G401.6 (cell line): ENCODE measurements at regions not wholly inside any gene's neighbourhood (a gene's known extent, or its start where the extent isn't known, plus 50 kb on each side); places are given as distances from the start of the nearest gene placed in this dataset.

Source experiments
- FAIRE-seq: peaks from 2 replicates; lab custom pipeline; 2012; peaks lifted over from hg19 to GRCh38; lab: Jason Lieb, UNC

GRCh38 chr21:21722731-21723130 lies 724.5 kb downstream of the NCAM2 start:
- no peak for FAIRE-seq

GRCh38 chr21:21730512-21730911 lies 732.3 kb downstream of the NCAM2 start:
- FAIRE-seq: no peak

- FAIRE-seq: no peak
These were observed 733.4 kb downstream of the NCAM2 start for GRCh38 chr21:21731626-21732025.

GRCh38 chr21:21734088-21734487 lies 735.9 kb downstream of the NCAM2 start:
- no peak for FAIRE-seq

- no peak for FAIRE-seq
These were observed 739.0 kb downstream of the NCAM2 start for GRCh38 chr21:21737186-21737585.

- FAIRE-seq: no peak
These were observed 742.0 kb downstream of the NCAM2 start for GRCh38 chr21:21740207-21740606.

- no peak for FAIRE-seq
These were observed 752.1 kb downstream of the NCAM2 start for GRCh38 chr21:21750124-21750825.

GRCh38 chr21:21751286-21751685 lies 753.1 kb downstream of the NCAM2 start:
- no peak for FAIRE-seq

- FAIRE-seq: no peak
These were observed 764.6 kb downstream of the NCAM2 start for GRCh38 chr21:21762855-21763254.

GRCh38 chr21:21764281-21764680 lies 766.1 kb downstream of the NCAM2 start:
- no peak for FAIRE-seq

- no peak for FAIRE-seq
These were observed 769.1 kb downstream of the NCAM2 start for GRCh38 chr21:21767276-21767675.

GRCh38 chr21:21788591-21788990 lies 790.4 kb downstream of the NCAM2 start:
- FAIRE-seq: no peak

- FAIRE-seq: no peak
These were observed 803.7 kb downstream of the NCAM2 start for GRCh38 chr21:21801921-21802320.

- FAIRE-seq: no peak
These were observed 808.7 kb downstream of the NCAM2 start for GRCh38 chr21:21806711-21807597.

- no peak for FAIRE-seq
These were observed 809.3 kb downstream of the NCAM2 start for GRCh38 chr21:21807598-21807903.

GRCh38 chr21:21813289-21813688 lies 815.1 kb downstream of the NCAM2 start:
- no peak for FAIRE-seq

- FAIRE-seq: no peak
These were observed 815.7 kb downstream of the NCAM2 start for GRCh38 chr21:21813934-21814333.

GRCh38 chr21:21816778-21817177 lies 818.6 kb downstream of the NCAM2 start:
- FAIRE-seq: no peak

GRCh38 chr21:21818898-21819297 lies 820.7 kb downstream of the NCAM2 start:
- FAIRE-seq: no peak

GRCh38 chr21:21828130-21828529 lies 829.9 kb downstream of the NCAM2 start:
- no peak for FAIRE-seq

GRCh38 chr21:21831036-21831435 lies 832.8 kb downstream of the NCAM2 start:
- FAIRE-seq: no peak

GRCh38 chr21:21845901-21846300 lies 847.7 kb downstream of the NCAM2 start:
- no peak for FAIRE-seq

GRCh38 chr21:21851205-21851604 lies 853.0 kb downstream of the NCAM2 start:
- no peak for FAIRE-seq

- no peak for FAIRE-seq
These were observed 853.4 kb downstream of the NCAM2 start for GRCh38 chr21:21851657-21852056.
